ENCODE measurements at regions not wholly inside any gene's neighbourhood (a gene's known extent, or its start where the extent isn't known, plus 50 kb on each side); places are given as distances from the start of the nearest gene placed in this dataset.

GRCh38 chr4:135207531-135207930, 1005.9 kb upstream of the PABPC4L start:
- no peak overlapping the region for H3K4me3 ChIP-seq (IDR thresholded peaks at IDR 0.05; ENCODE audit: insufficient read depth, low read depth, low read length)
- no peaks in the 10 kb centered on the region for H3K79me2 ChIP-seq (ENCODE audit: insufficient read depth, low read depth)
- H3K27ac ChIP-seq, result no peak overlapping the region
- no peak overlapping the region for H3K9ac ChIP-seq
- no peaks in the 10 kb centered on the region for H3K36me3 ChIP-seq (ENCODE audit: insufficient read depth)
- H4K20me1 ChIP-seq (ENCODE audit: insufficient read depth), result no peaks in the 10 kb centered on the region
- H2AFZ ChIP-seq (ENCODE audit: low read depth), result no peak overlapping the region
- no peaks in the 10 kb centered on the region for H3K27me3 ChIP-seq (ENCODE audit: insufficient read depth, low read depth)
- no peaks in the 10 kb centered on the region for H3K4me1 ChIP-seq (ENCODE audit: low read depth, poor library complexity, severe bottlenecking)
- TF ChIP-seq CTCF (conservative IDR thresholded peaks at IDR 0.05; ENCODE audit: low read depth, low read length), result no peak
- H3K4me2 ChIP-seq, result no peak overlapping the region

GRCh38 chr4:135204311-135204710, 1002.7 kb upstream of the PABPC4L start:
- Histone ChIP-seq H3K36me3 (ENCODE audit: insufficient read depth) (no peaks in the 10 kb centered on the region), H3K27ac (no peak overlapping the region), H4K20me1 (ENCODE audit: insufficient read depth) (no peaks in the 10 kb centered on the region), H3K9ac (no peak overlapping the region), H3K27me3 (ENCODE audit: insufficient read depth, low read depth) (no peaks in the 10 kb centered on the region), H3K4me2 (no peak overlapping the region), H3K4me3 (IDR thresholded peaks at IDR 0.05; ENCODE audit: insufficient read depth, low read depth, low read length) (no peak overlapping the region), H3K4me1 (ENCODE audit: low read depth, poor library complexity, severe bottlenecking) (no peaks in the 10 kb centered on the region), H3K79me2 (ENCODE audit: insufficient read depth, low read depth) (no peaks in the 10 kb centered on the region), H2AFZ (ENCODE audit: low read depth) (no peak overlapping the region)
- TF ChIP-seq CTCF (conservative IDR thresholded peaks at IDR 0.05; ENCODE audit: low read depth, low read length), result no peak

- no peaks in the 10 kb centered on the region for H3K4me1 ChIP-seq (ENCODE audit: low read depth, poor library complexity, severe bottlenecking)
- no peaks in the 10 kb centered on the region for H4K20me1 ChIP-seq (ENCODE audit: insufficient read depth)
- no peak overlapping the region for H2AFZ ChIP-seq (ENCODE audit: low read depth)
- no peak overlapping the region for H3K9ac ChIP-seq
- TF ChIP-seq CTCF (conservative IDR thresholded peaks at IDR 0.05; ENCODE audit: low read depth, low read length), result no peak
- no peak overlapping the region for H3K4me2 ChIP-seq
- no peak overlapping the region for H3K27ac ChIP-seq
- no peak overlapping the region for H3K4me3 ChIP-seq (IDR thresholded peaks at IDR 0.05; ENCODE audit: insufficient read depth, low read depth, low read length)
- no peaks in the 10 kb centered on the region for H3K79me2 ChIP-seq (ENCODE audit: insufficient read depth, low read depth)
- H3K36me3 ChIP-seq (ENCODE audit: insufficient read depth), result no peaks in the 10 kb centered on the region
- H3K27me3 ChIP-seq (ENCODE audit: insufficient read depth, low read depth), result no peaks in the 10 kb centered on the region
These were observed 999.5 kb upstream of the PABPC4L start for GRCh38 chr4:135201081-135201480.

GRCh38 chr4:135197641-135198040, 996.1 kb upstream of the PABPC4L start:
- TF ChIP-seq CTCF (conservative IDR thresholded peaks at IDR 0.05; ENCODE audit: low read depth, low read length), result no peak
- Histone ChIP-seq H3K79me2 (ENCODE audit: insufficient read depth, low read depth) (no peaks in the 10 kb centered on the region), H4K20me1 (ENCODE audit: insufficient read depth) (no peaks in the 10 kb centered on the region), H3K27me3 (ENCODE audit: insufficient read depth, low read depth) (no peaks in the 10 kb centered on the region), H3K36me3 (ENCODE audit: insufficient read depth) (no peaks in the 10 kb centered on the region), H3K4me3 (IDR thresholded peaks at IDR 0.05; ENCODE audit: insufficient read depth, low read depth, low read length) (no peak overlapping the region), H3K9ac (no peak overlapping the region), H3K4me2 (no peak overlapping the region), H2AFZ (ENCODE audit: low read depth) (no peak overlapping the region), H3K27ac (no peak overlapping the region), H3K4me1 (ENCODE audit: low read depth, poor library complexity, severe bottlenecking) (no peaks in the 10 kb centered on the region)

- TF ChIP-seq CTCF (conservative IDR thresholded peaks at IDR 0.05; ENCODE audit: low read depth, low read length), result no peak
- no peaks in the 10 kb centered on the region for H3K36me3 ChIP-seq (ENCODE audit: insufficient read depth)
- H3K4me1 ChIP-seq (ENCODE audit: low read depth, poor library complexity, severe bottlenecking), result no peaks in the 10 kb centered on the region
- no peaks in the 10 kb centered on the region for H4K20me1 ChIP-seq (ENCODE audit: insufficient read depth)
- H2AFZ ChIP-seq (ENCODE audit: low read depth), result no peak overlapping the region
- no peak overlapping the region for H3K4me2 ChIP-seq
- H3K79me2 ChIP-seq (ENCODE audit: insufficient read depth, low read depth), result no peaks in the 10 kb centered on the region
- no peak overlapping the region for H3K4me3 ChIP-seq (IDR thresholded peaks at IDR 0.05; ENCODE audit: insufficient read depth, low read depth, low read length)
- H3K9ac ChIP-seq, result no peak overlapping the region
- H3K27ac ChIP-seq, result no peak overlapping the region
- no peaks in the 10 kb centered on the region for H3K27me3 ChIP-seq (ENCODE audit: insufficient read depth, low read depth)
These were observed 992.9 kb upstream of the PABPC4L start for GRCh38 chr4:135194477-135194876.
